HG03565 (cell line): ENCODE measurements at regions not wholly inside any gene's neighbourhood (a gene's known extent, or its start where the extent isn't known, plus 50 kb on each side); places are given as distances from the start of the nearest gene placed in this dataset.
"Not testable (repeated sequence)": the region's sequence is repeated elsewhere in the genome, so short reads cannot be mapped to it uniquely, and the experiment has no call there.

Experiments used
- ATAC-seq: cut with Tn5 transposase; IDR thresholded peaks from one replicate; pipeline ENCODE4 v1.9.1; 2021; ENCODE audit warnings: mild to moderate bottlenecking, moderate library complexity; ENCODE audit not compliant: unreplicated experiment

GRCh38 chr6:115460913-115461312 lies 599.8 kb downstream of the FRK start:
- ATAC-seq: no peak

- no peak for ATAC-seq
These were observed 603.8 kb downstream of the FRK start for GRCh38 chr6:115456848-115457247.

- no peak for ATAC-seq
These were observed 616.7 kb downstream of the FRK start for GRCh38 chr6:115443825-115444478.

- no peak for ATAC-seq
These were observed 618.4 kb downstream of the FRK start for GRCh38 chr6:115442323-115442722.

- no peak for ATAC-seq
These were observed 619.0 kb downstream of the FRK start for GRCh38 chr6:115441651-115442050.

- ATAC-seq: no peak
These were observed 645.3 kb downstream of the FRK start for GRCh38 chr6:115415378-115415777.

GRCh38 chr6:115414916-115415315 lies 645.8 kb downstream of the FRK start:
- ATAC-seq: not testable (repeated sequence)

GRCh38 chr6:115411756-115412155 lies 648.9 kb downstream of the FRK start:
- no peak for ATAC-seq

GRCh38 chr6:115404446-115404845 lies 656.2 kb downstream of the FRK start:
- ATAC-seq: no peak

- ATAC-seq: no peak
These were observed 662.1 kb downstream of the FRK start for GRCh38 chr6:115398607-115399006.

GRCh38 chr6:115396112-115396906 lies 664.4 kb downstream of the FRK start:
- no peak for ATAC-seq

- no peak for ATAC-seq
These were observed 666.9 kb downstream of the FRK start for GRCh38 chr6:115393821-115394220.

- ATAC-seq: no peak
These were observed 690.5 kb downstream of the FRK start for GRCh38 chr6:115370202-115370601.

- no peak for ATAC-seq
These were observed 694.9 kb downstream of the FRK start for GRCh38 chr6:115365783-115366182.

- peak; percentile 90 for ATAC-seq
These were observed 697.3 kb downstream of the FRK start for GRCh38 chr6:115363379-115363778.

GRCh38 chr6:115362234-115362633 lies 698.5 kb downstream of the FRK start:
- no peak for ATAC-seq

GRCh38 chr6:115360602-115361325 lies 699.9 kb downstream of the FRK start:
- no peak for ATAC-seq

- no peak for ATAC-seq
These were observed 702.1 kb downstream of the FRK start for GRCh38 chr6:115358616-115359015.

- no peak for ATAC-seq
These were observed 704.3 kb downstream of the FRK start for GRCh38 chr6:115356371-115356770.

GRCh38 chr6:115323001-115323400 lies 737.7 kb downstream of the FRK start:
- ATAC-seq: no peak

GRCh38 chr6:115319823-115320222 lies 740.9 kb downstream of the FRK start:
- ATAC-seq: no peak

- ATAC-seq: no peak
These were observed 750.5 kb downstream of the FRK start for GRCh38 chr6:115310156-115310555.
